Stimulated activated CD4-positive, alpha-beta T cell treated with anti-CD3 and anti-CD28 coated beads, Interleukin-4, amount 100 ng/mL, for 4 hours (primary cell): ENCODE measurements at regions not wholly inside any gene's neighbourhood (a gene's known extent, or its start where the extent isn't known, plus 50 kb on each side); places are given as distances from the start of the nearest gene placed in this dataset.
A peak's percentile ranks its signal among the peaks of the same experiment; 100 is the strongest.

Experiments used
- DNase-seq, 2 experiments: peaks; one replicate each; pipeline ENCODE4 v3.0.0-alpha.2; 2020

- peak; percentile 26 to 66 for DNase-seq
Measured at GRCh38 chr19:32224371-32225244, 120.8 kb upstream of the ZNF507 start.

DNA sequence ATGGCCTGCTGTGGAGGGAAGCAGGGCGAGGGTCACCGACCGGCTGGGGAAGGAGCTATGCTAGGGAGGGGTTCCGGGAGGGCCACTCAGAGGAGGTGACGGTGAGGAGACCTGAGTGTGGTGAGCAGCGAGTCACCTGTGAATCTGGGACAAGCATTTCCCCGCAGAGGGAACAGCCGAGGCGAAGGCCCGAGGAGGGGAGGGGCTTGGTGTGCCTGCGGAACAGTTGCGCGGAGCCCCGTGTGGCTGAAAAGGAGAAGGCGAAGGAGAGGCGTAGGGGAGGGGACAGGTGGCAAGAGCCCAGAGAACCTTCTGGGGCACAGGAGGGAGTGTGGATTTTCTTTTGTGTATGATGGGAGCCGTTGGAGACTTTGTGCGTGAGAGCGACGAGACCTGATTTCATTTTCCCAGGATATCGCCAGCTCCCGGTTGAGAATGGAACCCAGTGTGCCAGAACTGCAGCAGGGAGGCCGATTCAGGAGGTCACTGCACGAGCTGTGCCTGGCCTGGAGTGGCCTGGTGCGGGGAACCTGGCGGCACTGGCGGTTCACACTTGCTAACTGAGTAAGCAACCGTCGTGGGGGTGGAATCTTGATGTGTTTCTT, 117.7 kb upstream of the ZNF507 start:
- no peak for DNase-seq

- no peak for DNase-seq
Measured at GRCh38 chr19:32230441-32230840, 115.0 kb upstream of the ZNF507 start.

DNA sequence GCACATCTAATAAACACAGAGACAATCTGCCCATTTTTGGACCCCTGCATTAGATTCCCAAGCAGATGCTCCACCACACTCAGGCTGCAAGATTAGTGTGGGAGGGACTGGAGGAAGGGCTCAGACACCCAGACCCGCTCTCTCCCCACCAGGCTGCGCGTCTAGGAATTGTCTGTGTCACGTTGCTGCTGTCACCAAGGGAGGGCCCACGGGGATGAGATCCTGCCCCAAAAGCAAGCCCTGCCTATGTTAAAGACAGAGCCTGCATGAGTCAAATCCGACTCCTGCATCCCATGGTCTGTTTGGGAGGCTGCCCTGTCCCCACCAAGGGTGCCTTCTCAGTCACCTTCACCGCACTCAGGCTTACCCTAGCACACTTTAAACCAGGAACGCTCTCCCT, 114.4 kb upstream of the ZNF507 start:
- no peak for DNase-seq

- DNase-seq: no peak
Measured at GRCh38 chr19:32231691-32232090, 113.7 kb upstream of the ZNF507 start.

GRCh38 chr19:32232449-32232848, 113.0 kb upstream of the ZNF507 start:
- DNase-seq: no peak

- no peak for DNase-seq
Measured at GRCh38 chr19:32233091-32233490, 112.3 kb upstream of the ZNF507 start.

DNA sequence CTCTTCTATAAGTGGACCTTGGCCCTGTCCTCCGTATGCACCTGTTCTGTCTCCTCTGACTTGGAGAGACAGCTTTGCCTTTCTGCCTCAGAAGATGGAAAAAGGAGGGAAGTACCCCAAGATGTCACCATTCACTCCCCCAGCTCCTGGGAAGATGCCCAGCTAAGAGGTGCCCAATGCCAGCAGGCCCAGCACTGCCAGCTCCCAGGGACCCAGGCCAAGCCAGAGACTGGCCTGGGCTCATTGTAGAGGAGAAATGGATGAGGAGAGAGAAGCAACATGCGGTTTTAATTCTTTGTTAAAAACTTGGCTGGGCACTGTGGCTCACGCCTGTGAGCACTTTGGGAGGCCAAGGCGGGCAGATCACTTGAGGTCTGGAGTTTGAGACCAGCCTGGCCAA, 111.5 kb upstream of the ZNF507 start:
- no peak for DNase-seq

GRCh38 chr19:32234663-32235217, 110.7 kb upstream of the ZNF507 start:
- DNase-seq: no peak

DNA sequence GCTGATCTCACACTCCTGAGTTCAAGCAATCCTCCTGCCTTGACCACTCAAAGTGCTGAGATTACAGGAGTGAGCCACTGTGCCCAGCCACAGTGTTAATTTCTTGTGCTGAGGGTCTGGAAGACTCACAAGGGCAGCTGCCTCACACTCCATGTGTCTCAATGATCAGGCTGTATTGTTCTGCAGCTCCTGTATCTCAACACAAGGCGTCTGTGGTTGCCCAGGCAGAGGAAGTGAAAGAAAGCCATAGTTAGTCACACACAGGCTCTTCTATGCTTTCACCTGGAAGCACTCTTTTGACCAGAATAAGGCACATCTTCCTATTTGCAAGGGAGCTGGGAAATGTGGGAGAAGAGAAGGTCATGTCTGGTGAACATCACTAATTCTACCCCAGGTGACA, 107.3 kb upstream of the ZNF507 start:
- no peak for DNase-seq

- DNase-seq: no peak
Measured at GRCh38 chr19:32240316-32240715, 105.1 kb upstream of the ZNF507 start.

GRCh38 chr19:32241306-32241705, 104.1 kb upstream of the ZNF507 start:
- DNase-seq: no peak

GRCh38 chr19:32241932-32242710, 103.3 kb upstream of the ZNF507 start:
- DNase-seq: no peak

- DNase-seq: no peak
Measured at GRCh38 chr19:32246006-32246405, 99.4 kb upstream of the ZNF507 start.

- DNase-seq: no peak
Measured at GRCh38 chr19:32251634-32252332, 93.6 kb upstream of the ZNF507 start.

DNA sequence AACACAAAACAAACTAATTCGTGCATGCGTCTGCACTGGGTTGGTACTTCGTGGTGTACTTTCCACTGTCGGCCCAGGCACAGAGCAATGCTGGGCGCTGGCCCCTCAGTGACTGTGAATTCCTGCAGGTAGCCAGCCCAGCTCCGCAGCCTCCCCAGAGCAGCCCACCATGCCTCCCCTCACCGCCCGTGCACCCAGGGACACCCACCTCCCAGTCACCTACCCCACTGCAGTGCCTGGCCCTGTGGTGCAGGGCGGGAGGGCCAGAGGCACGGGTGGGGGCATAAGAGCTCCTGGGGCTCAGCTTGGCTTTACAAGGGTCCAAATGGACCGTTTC, 93.1 kb upstream of the ZNF507 start:
- no peak for DNase-seq

DNA sequence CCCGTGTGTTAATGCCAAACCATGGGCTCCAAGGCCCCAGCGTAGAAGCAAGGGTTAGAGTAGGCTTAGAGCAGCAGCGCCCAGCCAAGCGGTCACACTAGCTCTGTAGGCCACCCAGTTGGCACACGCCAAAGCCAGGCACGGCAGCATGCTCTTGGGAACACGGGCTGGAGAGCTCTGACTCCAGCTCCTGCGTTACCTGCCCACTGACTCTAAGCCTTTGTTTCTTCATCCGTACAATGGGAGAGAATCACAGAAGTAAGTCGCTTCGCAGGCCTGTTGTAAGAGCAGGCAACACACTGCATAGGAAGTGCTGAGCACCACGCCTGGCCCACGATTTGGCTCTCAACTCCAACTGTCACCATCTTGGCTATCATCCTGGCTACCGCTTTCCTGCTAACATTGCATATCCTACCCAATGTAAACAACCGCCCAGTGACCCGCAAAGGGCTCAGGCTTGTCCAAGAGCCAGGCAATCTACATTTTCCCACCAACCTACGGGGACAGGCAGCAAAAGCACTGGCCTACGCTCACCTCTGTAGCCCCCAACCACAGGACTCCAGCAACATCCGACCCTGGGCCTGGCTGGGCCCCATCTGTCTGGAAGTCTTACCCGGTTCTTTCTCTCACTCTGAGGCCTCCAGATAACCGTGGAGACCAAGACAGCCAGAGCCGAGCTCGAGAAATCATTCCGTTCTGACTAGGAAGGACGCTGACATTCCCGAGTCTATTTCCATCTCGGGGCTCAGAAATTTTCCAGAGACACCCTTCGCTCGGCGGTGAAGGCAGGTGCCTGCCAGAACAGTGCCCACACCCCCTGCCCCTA, 91.5 kb upstream of the ZNF507 start:
- DNase-seq: no peak

DNA sequence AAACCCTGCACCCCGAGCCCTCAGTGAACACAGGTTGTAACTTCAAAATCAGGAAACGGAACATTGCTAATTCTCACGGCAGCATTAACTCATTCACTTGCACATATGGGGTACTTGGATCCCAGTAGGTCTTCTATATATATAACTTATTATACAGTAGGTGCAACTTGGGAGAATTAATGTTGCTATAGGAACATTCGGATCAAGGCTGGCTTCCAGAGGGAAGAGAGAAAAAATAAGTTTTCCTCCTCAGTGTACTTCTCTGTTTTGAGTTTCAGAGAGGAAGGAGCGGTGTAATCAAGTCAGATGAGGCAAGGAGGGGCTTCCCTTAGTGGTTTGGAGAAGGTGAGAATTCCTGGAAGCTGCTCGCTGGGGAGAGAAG, 90.9 kb upstream of the ZNF507 start:
- DNase-seq: no peak

GRCh38 chr19:32255536-32256295, 89.7 kb upstream of the ZNF507 start:
- no peak for DNase-seq

DNA sequence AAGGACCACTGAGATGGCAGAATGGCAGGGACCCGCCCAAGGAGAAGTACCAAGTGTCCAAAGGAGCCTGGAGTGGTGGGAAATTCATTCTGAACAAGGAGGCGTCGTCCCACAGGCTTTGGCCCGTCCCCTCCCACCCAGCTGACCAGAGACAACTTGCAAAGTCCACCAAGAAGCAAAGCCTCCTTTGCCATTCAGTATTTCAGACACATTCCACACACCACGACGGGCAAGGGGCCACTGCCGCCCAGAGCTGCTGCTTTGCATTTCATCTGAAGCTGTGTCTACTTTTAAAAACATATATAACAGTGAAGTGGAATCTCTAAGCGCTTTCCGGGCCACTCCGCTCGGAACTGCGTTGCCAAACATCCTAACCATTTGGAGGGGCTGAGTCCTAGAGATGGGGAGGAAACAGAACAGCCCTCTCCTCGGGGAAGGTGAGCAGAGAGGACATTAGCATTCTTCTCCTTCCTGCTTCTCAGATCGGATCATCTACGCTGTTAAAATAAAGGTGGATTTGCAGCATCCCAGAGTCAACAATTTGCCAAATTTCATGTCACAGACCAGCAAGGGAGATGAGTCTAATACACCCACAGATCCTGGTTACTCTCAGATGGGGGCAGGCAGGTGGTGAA, 89.0 kb upstream of the ZNF507 start:
- no peak for DNase-seq
